Ishikawa (cell line): ENCODE measurements at regions not wholly inside any gene's neighbourhood (a gene's known extent, or its start where the extent isn't known, plus 50 kb on each side); places are given as distances from the start of the nearest gene placed in this dataset.

Experiments used
- CEBPB ChIP-seq: IDR thresholded peaks from 2 replicates; pipeline ENCODE4 v1.6.1; 2012
- CREB1 ChIP-seq: IDR thresholded peaks from 2 replicates; pipeline ENCODE4 v1.6.1; 2012; ENCODE audit warnings: low read depth
- EGR1 ChIP-seq: IDR thresholded peaks from 2 replicates; pipeline ENCODE4 v1.6.1; 2012
- EP300 ChIP-seq: IDR thresholded peaks from 2 replicates; pipeline ENCODE4 v1.6.1; 2012; ENCODE audit warnings: borderline replicate concordance
- MAX ChIP-seq: IDR thresholded peaks from 2 replicates; pipeline ENCODE4 v1.6.1; 2012
- NFIC ChIP-seq: IDR thresholded peaks from 2 replicates; pipeline ENCODE4 v1.6.1; 2012
- TEAD4 ChIP-seq: IDR thresholded peaks from 2 replicates; pipeline ENCODE4 v1.6.1; 2012
- YY1 ChIP-seq: IDR thresholded peaks from 2 replicates; pipeline ENCODE4 v1.6.1; 2012; ENCODE audit warnings: low read depth
- ZBTB7A ChIP-seq: IDR thresholded peaks from 2 replicates; pipeline ENCODE4 v1.6.1; 2012; ENCODE audit warnings: low read depth

DNA sequence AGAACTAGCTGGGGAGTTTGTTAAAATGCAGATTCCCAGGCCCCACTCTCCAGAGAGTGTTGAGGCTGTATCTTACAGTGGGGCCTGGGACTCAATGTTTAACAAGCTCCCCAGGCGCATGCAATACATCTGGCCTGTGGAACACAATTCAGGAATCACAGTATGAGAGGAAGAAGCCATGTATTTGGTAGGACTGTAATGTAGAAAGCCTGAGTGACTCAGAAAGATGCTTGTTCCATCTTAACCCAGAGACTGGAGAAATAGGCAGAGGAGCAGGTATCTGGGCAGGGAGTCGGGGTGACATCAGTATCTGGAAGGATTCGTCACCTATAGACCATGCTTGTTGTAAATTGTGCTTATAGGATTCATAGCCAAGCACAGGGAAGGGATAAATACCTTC, 90.5 kb downstream of the UNC5CL start:
- TF ChIP-seq EGR1 (no peak), EP300 (no peak), TEAD4 (no peak), MAX (no peak), YY1 (no peak), NFIC (no peak), ZBTB7A (no peak), CREB1 (no peak), CEBPB (no peak)
